GM12878 (cell line): ENCODE measurements at regions not wholly inside any gene's neighbourhood (a gene's known extent, or its start where the extent isn't known, plus 50 kb on each side); places are given as distances from the start of the nearest gene placed in this dataset.

Experiments
- CTCF ChIP-seq, 3 experiments: IDR thresholded peaks in 2 of 3; conservative IDR thresholded peaks in 1 of 3; 2 replicates each; pipeline ENCODE4 v1.5.1; 2011; ENCODE audit warnings: low read depth in 3 of 3, low read length in 3 of 3, mild to moderate bottlenecking in 3 of 3, control low read depth in 2 of 3, moderate library complexity in 2 of 3, inconsistent platforms in 1 of 3, mixed read lengths in 1 of 3; ENCODE audit not compliant: control insufficient read depth in 2 of 3, insufficient read depth in 1 of 3; ENCODE audit errors: extremely low read depth in 1 of 3
- NFYB ChIP-seq: IDR thresholded peaks from 2 replicates; pipeline ENCODE4 v1.6.1; 2011; ENCODE audit warnings: low read depth, mild to moderate bottlenecking, low read length, improper control_type of control experiment, moderate library complexity; ENCODE audit not compliant: insufficient read depth
- RFX5 ChIP-seq: IDR thresholded peaks from 2 replicates; pipeline ENCODE4 v1.6.1; 2011; ENCODE audit warnings: low read depth, low read length, improper control_type of control experiment
- SUZ12 ChIP-seq: fragments of 200-600 bp; sonication (generic); IDR thresholded peaks from one replicate; pipeline ENCODE4 v1.6.1; 2018; ENCODE audit warnings: antibody characterized with exemption, mild to moderate bottlenecking; ENCODE audit not compliant: unreplicated experiment
- USF2 ChIP-seq: IDR thresholded peaks from 2 replicates; pipeline ENCODE4 v1.6.1; 2011; ENCODE audit warnings: low read depth, low read length, improper control_type of control experiment, borderline replicate concordance
- ZNF274 ChIP-seq: IDR thresholded peaks from one replicate; pipeline ENCODE4 v1.8.0; 2011; ENCODE audit not compliant: insufficient read length, insufficient read depth

DNA sequence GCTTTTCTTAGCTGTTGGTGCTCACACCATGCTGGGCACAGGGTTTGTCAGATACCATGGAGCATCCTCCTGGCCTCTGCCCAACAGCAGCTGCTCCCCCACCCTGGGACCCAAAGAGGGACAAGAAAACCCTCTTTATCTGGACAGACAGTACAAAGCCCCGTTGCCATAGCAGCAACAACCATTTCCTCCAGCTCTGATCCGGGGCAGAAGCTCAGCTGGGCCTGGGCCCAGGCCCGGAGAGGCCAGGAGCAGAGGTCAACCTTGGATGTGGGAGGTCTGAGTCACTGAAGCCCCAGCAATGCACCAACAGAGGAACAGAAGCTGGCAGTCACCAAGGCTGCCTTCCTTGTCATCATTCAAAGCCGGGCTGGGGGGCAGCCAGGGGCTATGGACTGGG, 228.4 kb upstream of the POU3F1 start:
- TF ChIP-seq CTCF (IDR thresholded peaks at IDR 0.05 in 2 of 3, conservative IDR thresholded peaks at IDR 0.05 in 1 of 3; ENCODE audit: control insufficient read depth in 2 of 3, extremely low read depth in 1 of 3, insufficient read depth in 1 of 3, low read depth in 3 of 3, low read length in 3 of 3) (no peak), SUZ12 (no peak), USF2 (no peak), NFYB (no peak), ZNF274 (no peak), RFX5 (no peak)
